ENCODE measurements at regions not wholly inside any gene's neighbourhood (a gene's known extent, or its start where the extent isn't known, plus 50 kb on each side); places are given as distances from the start of the nearest gene placed in this dataset.

DNA sequence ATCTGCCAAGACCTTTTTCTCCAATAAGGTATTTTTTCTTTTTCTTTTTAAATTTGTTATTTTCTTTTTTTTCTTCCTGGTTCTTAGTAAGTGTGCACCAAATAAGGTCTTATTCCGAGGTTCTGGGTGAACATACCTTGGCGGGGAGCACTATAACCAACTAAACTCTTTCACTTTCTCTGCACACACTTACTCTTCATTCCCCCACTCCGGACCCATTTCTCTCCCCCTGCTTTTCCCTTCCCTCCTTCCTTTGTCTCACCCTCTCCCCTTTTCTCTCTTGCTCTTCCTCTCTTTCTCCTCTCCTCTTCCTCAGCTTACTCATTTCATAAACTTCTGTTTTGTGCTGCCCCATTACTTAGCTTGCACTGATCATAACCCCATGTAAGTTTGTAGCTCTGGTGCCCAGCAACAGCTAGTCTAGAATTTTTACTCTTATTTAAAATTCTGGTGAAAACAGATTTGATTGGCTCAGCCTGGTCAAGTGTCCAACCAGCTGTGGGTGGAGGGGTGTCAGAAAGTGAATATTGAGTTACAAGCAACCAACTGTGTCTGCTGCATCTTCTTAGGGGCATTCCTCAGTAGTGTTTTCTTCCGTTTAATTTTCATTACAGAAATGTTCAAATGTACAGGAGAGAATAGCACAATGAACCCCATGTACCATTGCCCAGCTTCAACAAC lies 297.5 kb downstream of the SHQ1 start:
- intact Hi-C loops (cut with DNase I) = no loop called here
- DNase-seq = no peak

DNA sequence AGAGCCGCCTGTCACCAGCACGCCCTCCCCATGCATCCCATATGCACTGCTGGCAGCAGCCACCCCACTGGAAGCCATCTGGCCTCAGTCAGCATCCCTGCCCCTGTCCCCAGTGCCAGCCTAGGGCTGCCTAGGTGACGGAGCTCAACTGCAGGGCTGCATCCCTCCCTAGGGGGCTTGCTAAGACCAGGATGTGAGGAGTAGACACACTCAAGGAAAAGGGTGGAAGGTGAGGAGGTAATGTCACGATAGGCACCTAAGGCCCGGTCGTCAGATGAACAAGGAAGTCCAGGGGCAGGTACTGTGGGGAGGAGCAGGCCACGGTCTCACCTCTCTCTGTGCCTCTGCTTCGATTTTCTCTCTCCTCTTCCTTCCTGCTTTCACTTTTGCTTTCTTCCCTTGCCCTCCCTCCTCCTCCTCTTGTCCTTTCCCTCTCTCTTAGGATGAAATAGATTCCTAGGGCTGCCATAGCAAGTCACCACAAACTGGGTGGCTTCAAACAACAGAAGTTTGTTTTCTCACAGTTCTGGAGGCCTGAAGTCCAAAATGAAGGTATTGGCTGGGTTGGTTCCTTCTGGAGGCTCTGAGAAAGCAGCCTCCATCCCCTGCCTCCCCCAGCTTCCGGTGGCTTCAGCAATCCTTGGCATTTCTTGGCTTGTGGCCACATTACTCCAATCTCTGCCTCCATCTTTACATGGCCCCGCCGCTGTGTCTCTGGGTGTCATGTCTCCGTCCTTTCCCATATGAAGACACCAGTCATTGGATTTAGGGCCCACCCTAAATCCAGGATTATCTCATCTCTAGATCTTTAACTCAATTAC lies 298.3 kb downstream of the SHQ1 start:
- intact Hi-C loops (cut with DNase I) = no loop called here
- DNase-seq = no peak

DNA sequence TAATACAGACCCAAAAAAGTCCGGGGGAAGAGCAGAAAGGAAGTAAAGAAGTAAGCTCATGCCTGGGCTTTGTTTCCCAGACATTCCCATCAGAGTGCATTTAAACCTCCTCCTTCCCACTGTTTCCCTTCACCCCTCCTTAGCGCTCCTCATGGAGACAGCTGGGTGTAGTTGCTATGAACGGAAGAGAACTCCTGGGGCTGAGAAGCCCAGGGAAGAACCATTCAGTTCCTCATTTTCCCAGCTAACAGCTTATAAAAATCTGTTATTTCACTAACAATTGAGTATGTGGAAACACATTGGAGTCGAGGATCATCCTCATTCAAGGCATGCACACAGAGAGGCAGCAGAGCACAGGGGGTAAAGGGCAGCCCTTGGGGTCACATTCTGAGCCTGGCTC lies 299.3 kb downstream of the SHQ1 start:
- no peak for DNase-seq
- intact Hi-C loops (cut with DNase I) = no loop called here

DNA sequence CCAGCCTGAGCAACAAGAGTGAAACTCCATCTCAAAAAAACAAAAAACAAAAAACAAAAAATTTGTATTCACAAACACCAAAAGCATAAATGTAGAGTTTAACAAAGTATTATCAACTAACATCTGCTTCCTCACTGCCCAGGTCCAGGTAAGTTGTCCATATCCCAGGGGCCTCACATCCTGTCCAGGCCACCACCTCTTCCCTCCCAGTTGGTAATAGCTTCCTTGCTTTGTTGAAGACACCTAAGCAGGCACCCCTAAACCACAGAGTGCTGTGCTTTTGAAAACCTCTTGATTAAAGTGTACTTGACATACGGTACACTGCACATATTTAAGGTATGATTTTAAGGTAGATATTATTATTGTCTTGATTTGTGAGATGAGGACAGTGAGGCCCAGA lies 299.8 kb downstream of the SHQ1 start:
- intact Hi-C loops (cut with DNase I) = no loop called here
- DNase-seq = no peak

DNA sequence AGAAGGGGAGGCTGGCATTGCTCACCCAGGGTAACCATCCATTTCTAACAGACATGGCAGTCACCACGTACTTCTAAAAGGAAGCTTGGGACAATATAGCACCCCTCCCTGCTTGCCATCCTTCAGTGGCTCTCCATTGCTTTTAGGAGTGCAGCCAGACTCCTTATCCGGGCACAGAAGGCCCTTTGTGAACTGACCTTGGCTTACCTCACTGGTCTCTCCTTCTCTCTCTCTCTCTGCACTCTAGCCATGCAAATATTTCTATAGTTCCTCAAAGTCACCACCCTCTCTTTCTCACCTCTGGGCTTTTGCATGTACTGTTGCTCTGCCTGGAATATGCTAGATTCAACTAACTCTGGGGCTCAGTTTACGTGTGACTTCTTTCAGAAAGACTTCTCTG lies 301.1 kb downstream of the SHQ1 start:
- intact Hi-C loops (cut with DNase I) = no loop called here
- no peak for DNase-seq

DNA sequence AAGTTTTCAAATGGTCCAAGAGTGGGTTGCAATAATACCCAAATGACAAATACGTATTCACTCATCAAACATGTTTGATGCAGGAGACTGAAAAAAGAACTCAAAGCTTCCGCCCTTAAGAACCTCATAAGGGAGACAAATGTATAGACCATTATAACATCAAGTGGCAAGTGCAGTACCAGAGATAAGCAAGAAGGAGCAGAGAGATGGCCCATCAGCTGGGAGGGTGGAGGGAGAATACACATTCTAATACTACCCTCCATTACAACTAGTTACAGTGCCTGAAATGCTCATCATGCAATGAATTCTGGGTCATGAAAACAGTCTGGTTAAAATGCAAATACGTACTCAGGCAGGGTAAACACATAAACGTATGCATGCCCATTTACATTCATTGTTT lies 304.0 kb downstream of the SHQ1 start:
- DNase-seq = no peak
- intact Hi-C loops (cut with DNase I) = no loop called here

DNA sequence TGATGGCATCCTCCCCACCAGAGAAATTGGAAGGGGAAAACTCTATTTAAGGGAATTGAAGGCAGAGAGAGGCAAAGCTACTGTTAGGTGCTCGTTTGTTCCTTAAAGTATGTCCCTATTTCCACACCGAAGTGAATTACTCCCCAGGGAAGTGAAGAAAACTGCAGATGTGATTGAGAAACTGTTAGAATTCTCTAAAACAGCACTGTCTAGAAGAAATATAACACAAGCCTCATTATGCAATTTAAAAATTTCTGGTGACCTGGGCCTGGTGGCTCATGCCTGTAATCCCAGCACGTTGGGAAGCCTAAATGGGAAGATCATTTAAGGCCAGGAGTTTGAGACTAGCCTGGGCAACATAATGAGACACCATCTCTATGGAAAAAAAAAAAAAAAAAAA lies 305.0 kb downstream of the SHQ1 start:
- DNase-seq = no peak
- intact Hi-C loops (cut with DNase I) = no loop called here

DNA sequence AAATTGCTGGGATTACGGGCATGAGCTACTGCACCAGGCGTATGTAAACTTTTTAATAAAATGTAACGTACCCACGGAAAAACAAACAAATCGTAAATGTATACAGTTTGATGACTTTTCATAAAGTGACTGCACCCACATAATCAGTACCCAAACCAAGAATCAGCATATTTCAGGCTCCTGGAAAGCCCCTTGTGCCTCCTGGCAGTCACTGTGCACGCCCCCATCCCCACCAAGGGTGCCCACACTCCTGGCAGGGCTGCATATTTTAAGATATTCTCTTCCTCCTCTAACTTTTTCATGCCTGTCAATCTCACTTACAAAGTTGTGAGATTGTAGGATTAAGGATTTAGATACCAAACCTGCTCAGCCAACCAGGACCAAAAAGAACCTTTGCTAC lies 305.5 kb downstream of the SHQ1 start:
- intact Hi-C loops (cut with DNase I) = no loop called here
- no peak for DNase-seq

DNA sequence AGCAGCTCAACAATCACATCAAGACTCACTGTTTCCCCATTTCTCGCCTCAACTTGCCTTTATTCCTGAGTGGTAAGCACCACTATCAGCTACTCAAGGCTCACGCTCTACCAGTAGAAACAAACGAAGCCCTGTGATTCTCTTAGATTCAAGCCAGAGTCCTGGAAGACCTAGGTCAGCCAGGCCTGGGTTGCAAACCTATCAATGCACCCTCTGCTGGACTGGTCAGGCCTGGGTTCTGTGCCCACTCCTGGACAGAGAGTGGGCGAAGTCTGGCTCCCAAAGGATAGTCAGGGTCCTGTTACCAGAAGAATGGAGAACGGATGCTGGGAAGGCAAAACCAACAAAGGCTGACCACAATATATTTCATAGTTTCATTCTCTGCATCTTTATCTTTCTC lies 308.4 kb downstream of the SHQ1 start:
- peak in 1 of 42 donors; percentile 48 for DNase-seq
- intact Hi-C loops (cut with DNase I) = no loop called here

DNA sequence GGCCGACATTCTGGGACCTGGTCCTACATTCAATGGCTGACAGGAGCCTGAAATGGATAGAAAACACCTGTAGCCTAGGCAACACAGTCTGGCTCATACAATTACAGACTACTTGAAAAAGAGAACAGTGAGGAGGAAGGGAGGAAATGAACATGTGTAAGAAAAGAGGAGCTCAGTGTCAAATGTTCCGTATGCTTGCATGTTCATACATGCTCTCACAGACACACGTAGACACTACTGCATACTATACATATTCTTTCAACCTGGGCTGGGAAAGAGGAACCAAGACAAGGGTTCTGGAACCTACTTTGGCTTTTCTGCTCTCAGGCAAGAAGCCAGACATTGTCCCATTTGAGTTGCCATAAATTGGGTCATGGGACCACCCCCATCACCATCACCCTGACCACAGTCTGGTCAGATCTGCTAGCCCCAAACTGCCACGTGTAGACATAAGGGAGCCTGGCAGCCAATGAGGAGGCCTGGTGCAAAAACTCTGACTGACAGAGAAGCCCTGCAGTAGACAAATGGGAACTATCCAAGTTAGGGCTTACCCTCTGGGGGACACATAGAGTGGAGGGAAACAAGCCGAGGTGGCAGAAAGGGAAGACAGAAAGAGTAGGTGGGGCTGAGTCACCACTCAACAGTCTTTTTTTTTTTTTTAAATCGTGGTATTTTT lies 310.0 kb downstream of the SHQ1 start:
- intact Hi-C loops (cut with DNase I) = no loop called here
- no peak for DNase-seq

DNA sequence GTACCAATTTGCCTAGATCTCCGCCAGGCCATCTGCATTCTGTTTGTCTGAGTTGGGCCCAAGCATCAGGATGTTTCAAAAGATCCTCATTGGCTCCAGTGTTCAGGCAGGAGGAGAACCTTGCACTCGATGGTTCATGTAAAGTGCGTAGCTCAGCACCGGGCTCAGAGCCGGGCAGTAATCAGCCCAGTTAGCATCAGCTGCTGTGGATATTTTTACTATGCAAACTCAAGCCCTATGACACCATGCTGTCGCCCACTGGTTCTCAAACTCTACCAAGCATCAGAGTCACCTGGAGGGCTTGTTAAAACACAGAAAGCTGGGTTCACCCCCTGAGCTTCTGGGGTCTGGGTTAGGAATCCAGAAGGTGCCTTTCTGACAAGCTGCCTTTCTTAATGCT lies 310.8 kb downstream of the SHQ1 start:
- intact Hi-C loops (cut with DNase I) = no loop called here
- no peak for DNase-seq

DNA sequence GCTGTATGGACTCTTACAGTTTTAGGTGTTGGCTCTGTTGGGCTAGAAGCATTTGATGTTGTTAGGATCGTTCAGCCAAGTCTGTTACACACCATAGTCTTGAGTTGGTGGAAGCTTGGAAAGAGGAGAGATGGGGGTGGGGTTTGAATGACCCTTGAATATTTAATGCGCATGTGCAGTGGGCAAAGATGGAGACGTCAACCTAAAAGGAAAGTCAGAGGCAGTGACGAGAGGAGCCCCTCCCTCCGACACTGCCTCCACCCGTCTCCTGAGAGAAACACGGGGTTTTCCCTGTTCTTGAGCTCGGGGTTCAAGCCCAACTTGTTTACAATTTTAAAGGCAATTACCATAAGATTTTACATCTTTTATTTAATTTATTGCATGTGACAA lies 311.4 kb downstream of the SHQ1 start:
- no peak for DNase-seq
- intact Hi-C loops (cut with DNase I) = no loop called here

DNA sequence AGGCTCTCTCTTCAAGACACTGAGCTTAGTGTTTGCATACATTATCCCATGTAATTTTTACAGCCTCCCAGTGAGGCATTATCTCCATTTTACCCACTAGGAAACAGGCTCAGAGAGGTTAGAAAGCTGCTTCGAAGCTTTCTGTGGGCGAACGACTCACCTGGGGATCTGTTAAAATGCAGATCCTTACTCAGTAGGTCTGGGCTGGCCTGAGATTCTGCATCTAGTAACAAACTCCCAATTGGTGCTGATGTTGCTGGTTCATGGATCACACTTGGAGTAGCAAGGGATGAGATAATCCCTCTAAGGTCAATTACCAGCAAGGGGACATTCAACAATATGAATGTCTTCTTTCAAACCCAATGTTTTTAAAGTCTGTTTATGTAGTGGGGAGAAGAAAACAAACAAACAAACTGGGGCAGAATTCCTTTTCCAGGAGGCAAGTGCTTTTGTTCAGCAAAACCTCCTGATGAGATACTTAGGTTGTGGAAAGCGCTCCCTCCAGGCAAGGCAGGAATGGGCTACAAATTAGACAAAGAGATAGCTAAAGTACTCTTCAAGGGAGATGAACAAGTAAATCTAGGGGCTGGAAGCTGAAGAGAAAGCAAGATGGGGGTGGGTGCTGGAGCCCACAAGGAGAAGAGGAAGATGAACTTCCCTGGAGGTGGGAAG lies 311.9 kb downstream of the SHQ1 start:
- intact Hi-C loops (cut with DNase I) = no loop called here

DNA sequence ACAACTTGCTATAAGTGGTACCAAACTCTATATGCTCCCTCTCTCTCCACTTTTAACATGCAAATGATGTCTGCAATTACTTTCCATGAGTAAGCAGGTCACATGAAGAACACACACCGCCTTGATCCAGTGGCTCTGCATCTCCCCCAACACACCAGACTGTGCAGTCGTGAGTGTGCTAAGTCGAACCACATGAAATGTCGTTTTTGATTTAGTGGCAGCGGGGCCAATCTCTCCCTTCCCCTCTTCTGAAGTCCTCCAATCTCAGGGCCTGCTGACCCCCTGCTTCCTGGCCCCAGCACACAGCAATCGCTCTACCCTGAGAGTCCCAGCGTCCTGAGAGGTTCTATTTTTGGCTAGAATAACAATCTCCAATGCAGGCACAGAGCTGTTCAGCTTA lies 312.5 kb downstream of the SHQ1 start:
- no peak for DNase-seq

More for the DNA sequence above, 311.9 kb downstream of the SHQ1 start:
- DNase-seq = no peak

DNA sequence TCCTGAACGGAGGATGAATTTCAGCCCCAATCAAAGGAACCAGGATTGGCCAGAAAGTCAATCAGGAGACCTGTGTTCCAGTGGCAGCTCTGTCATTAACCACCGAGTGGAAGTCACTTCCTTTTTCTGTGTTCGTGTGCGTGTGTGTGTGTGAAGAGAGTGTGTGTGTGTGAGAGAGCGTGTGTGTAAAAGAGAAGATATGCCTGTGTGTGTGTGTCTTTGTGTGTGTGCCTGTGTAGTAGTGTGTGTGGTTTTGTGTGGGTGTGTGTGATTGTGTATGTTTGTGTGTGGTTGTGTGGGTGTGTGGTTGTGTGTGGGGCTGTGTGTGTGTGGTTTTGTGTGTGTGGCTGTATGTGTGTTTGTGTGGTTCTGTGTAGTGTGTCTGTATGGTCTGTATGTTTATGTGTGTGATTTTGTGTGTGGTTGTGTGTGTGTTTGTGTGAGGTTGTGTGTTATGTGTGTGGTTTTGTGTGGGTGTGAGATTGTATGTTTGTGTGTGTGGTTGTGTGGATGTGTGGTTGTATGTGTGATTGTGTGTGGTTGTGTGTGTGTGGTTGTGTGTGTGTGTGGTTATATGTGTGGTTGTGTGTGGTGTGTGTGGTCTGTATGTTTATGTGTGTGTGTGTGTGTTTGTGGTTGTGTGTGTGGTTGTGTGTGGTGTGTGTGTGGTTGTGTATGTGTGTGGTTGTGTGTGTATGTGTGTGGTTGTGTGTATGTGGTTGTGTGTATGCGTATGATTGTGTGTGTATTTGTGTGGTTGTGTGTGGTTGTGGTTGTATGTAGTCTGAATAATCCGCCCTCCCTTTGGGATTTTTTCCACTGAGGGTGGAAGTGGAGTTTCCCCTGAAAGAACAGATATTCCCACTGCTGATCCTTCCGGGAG lies 314.4 kb downstream of the SHQ1 start:
- intact Hi-C loops (cut with DNase I) = no loop called here
- no peak for DNase-seq

More for the DNA sequence above, 312.5 kb downstream of the SHQ1 start:
- intact Hi-C loops (cut with DNase I) = no loop called here

DNA sequence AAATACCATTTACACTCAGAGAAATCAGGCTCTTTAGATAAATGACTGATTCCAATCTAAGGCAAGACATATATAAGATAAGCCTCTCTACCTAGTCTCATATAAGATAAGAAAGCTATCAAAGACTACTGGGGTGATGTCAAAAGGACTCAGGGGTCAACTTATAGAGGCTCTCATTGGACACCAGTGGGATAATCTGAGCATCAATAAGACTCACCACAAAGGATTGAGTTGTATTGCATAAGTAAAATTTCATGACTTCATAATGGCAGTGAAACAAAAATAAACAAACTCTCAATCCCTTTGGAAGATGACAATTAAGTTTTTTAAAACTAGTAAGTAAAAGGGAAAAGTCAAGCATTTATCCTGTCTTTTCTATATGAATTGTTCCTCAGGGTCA lies 317.8 kb downstream of the SHQ1 start:
- no peak for DNase-seq
- intact Hi-C loops (cut with DNase I) = no loop called here

DNA sequence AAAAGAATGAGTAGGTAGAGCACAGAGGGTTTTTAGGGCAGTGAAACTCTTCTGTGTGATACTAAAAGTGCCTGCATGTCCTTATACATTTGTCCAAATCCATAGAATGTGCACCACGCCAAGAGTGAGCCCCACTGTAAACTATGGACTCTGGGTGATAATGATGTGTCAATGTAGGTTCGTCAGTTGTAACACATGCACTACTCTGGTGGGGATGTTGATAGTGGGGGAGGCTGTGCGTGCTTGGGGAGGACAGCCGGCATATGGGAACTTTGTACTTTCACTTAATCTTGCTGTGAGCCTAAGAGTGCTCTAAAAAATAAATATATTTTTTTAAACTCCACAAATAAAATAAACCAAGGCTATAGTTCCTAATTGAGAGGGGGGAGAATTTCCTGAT lies 319.2 kb downstream of the SHQ1 start:
- intact Hi-C loops (cut with DNase I) = no loop called here
- no peak for DNase-seq

DNA sequence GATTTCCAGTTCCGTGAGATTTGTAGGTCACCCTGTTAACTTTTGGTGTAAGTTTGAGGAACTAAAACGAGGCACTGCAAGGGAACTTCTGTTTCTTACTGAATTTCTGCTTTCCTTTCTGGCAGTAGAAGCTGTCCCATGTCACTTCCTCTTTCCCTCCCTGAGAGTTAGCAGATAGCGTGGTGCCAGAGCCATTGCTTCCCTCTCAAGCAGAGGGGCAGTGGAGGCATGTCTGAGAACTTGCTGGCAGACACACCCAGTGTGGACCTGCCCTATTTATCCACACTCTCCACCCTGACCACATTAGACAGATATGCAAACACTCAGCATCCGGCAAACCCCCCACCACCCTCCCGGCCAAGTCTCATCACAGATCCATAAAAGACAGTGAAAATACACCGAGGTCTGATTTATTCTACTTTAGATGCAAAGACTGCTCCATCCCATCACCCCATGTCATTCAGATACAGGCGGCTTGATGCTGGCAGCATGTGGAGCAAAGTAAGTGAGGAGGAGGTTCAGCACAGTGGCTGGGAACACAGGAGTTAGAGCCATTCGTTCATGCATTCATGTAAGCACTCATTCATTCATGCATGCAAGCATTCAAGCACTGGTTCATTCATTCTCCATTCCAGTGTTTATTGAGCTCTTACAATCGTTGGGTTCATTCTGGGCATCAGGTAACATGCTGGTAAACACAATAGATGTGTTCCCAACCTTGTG lies 324.7 kb downstream of the SHQ1 start:
- intact Hi-C loops (cut with DNase I) = no loop called here
- peak in 24 of 42 donors; percentile 7 to 57 (median 26) for DNase-seq

All from head of caudate nucleus (tissue), 42 donors.